Suprapubic skin (tissue), 4 donors: ENCODE measurements at regions not wholly inside any gene's neighbourhood (a gene's known extent, or its start where the extent isn't known, plus 50 kb on each side); places are given as distances from the start of the nearest gene placed in this dataset.

Experiments
- CTCF ChIP-seq, 2 donors: fragments of 200-600 bp in 1 of 2; fragments of 450-650 bp in 1 of 2; sonication (generic) in 1 of 2; IDR thresholded peaks; one replicate each; pipeline ENCODE4 v1.5.1; 2016 to 2019; ENCODE audit warnings: antibody characterized with exemption in 2 of 2, mild to moderate bottlenecking in 1 of 2, moderate library complexity in 1 of 2
- POLR2A ChIP-seq, 2 donors: fragments of 450-650 bp; IDR thresholded peaks; one replicate each; pipeline ENCODE4 v1.6.1; 2017; ENCODE audit warnings: antibody characterized with exemption in 2 of 2, mild to moderate bottlenecking in 2 of 2, moderate library complexity in 2 of 2
- POLR2AphosphoS5 ChIP-seq, 3 donors: sonication (generic); formaldehyde crosslinking; IDR thresholded peaks; one replicate each; pipeline ENCODE4 v1.6.1; 2017; ENCODE audit warnings: antibody characterized with exemption in 3 of 3

- TF ChIP-seq POLR2AphosphoS5 (IDR thresholded peaks at IDR 0.05) (no peak), CTCF (IDR thresholded peaks at IDR 0.05) (no peak), POLR2A (IDR thresholded peaks at IDR 0.05) (no peak)
These were observed 266.7 kb downstream of the GPATCH2 start for GRCh38 chr1:217364220-217364619.
